ENCODE measurements at regions not wholly inside any gene's neighbourhood (a gene's known extent, or its start where the extent isn't known, plus 50 kb on each side); places are given as distances from the start of the nearest gene placed in this dataset.

- no peak overlapping the region for H3K27ac ChIP-seq
- no peak overlapping the region for H2AFZ ChIP-seq
- H3K9me3 ChIP-seq (ENCODE audit: low read depth), result no peaks in the 10 kb centered on the region
- H3K9me2 ChIP-seq (replicated peaks; ENCODE audit: insufficient read depth), result no peaks in the 10 kb centered on the region
- H3K79me2 ChIP-seq, result no peaks in the 10 kb centered on the region
- no peaks in the 10 kb centered on the region for H3K27me3 ChIP-seq
- H4K20me1 ChIP-seq (ENCODE audit: insufficient read depth, poor library complexity, severe bottlenecking), result no peaks in the 10 kb centered on the region
- H3K4me3 ChIP-seq, result no peak overlapping the region
- WGBS (ENCODE audit: low lambda C conversion rate, missing lambda C conversion rate), result 75% methylated on average over 3 of the region's 3 CpGs
- no peak for DNase-seq (ENCODE audit: low spot score)
- no peaks in the 10 kb centered on the region for H3K36me3 ChIP-seq (replicated peaks; ENCODE audit: insufficient read depth, low read depth)
- no peak overlapping the region for H3K4me2 ChIP-seq
- H3K4me1 ChIP-seq (ENCODE audit: insufficient read depth), result peaks cover 14% of the 10 kb centered on the region
- TF ChIP-seq CTCF (IDR thresholded peaks at IDR 0.05; ENCODE audit: poor library complexity), result no peak
- no peak for TF ChIP-seq EZH2phosphoT487 (IDR thresholded peaks at IDR 0.05; ENCODE audit: low read depth, severe bottlenecking, unreplicated experiment)
- no peak for TF ChIP-seq EZH2 (IDR thresholded peaks at IDR 0.05; ENCODE audit: borderline replicate concordance)
Observed at GRCh38 chr5:157923765-157924164, 64.8 kb upstream of the CLINT1 start.

GRCh38 chr5:157922026-157922425 is 63.1 kb upstream of the CLINT1 start:
- WGBS (ENCODE audit: low lambda C conversion rate, missing lambda C conversion rate), result 97% methylated on average over 4 of the region's 4 CpGs
- Histone ChIP-seq H3K9me2 (replicated peaks; ENCODE audit: insufficient read depth) (no peaks in the 10 kb centered on the region), H2AFZ (no peak overlapping the region), H3K36me3 (replicated peaks; ENCODE audit: insufficient read depth, low read depth) (no peaks in the 10 kb centered on the region), H3K9me3 (ENCODE audit: low read depth) (no peaks in the 10 kb centered on the region), H3K27ac (no peak overlapping the region), H3K4me3 (no peak overlapping the region), H3K4me2 (no peak overlapping the region), H3K27me3 (no peaks in the 10 kb centered on the region), H4K20me1 (ENCODE audit: insufficient read depth, poor library complexity, severe bottlenecking) (no peaks in the 10 kb centered on the region), H3K4me1 (ENCODE audit: insufficient read depth) (peaks cover 21% of the 10 kb centered on the region), H3K79me2 (no peaks in the 10 kb centered on the region)
- DNase-seq (ENCODE audit: low spot score), result no peak
- TF ChIP-seq CTCF (IDR thresholded peaks at IDR 0.05; ENCODE audit: poor library complexity), result no peak

- no peaks in the 10 kb centered on the region for H3K9me2 ChIP-seq (replicated peaks; ENCODE audit: insufficient read depth)
- H3K4me1 ChIP-seq (ENCODE audit: insufficient read depth), result peaks cover 21% of the 10 kb centered on the region
- 95% methylated on average over 3 of the region's 3 CpGs for WGBS (ENCODE audit: low lambda C conversion rate, missing lambda C conversion rate)
- H3K4me3 ChIP-seq, result no peak overlapping the region
- no peaks in the 10 kb centered on the region for H4K20me1 ChIP-seq (ENCODE audit: insufficient read depth, poor library complexity, severe bottlenecking)
- H3K27me3 ChIP-seq, result no peaks in the 10 kb centered on the region
- no peak overlapping the region for H2AFZ ChIP-seq
- no peak for DNase-seq (ENCODE audit: low spot score)
- H3K4me2 ChIP-seq, result no peak overlapping the region
- TF ChIP-seq EZH2phosphoT487 (IDR thresholded peaks at IDR 0.05; ENCODE audit: low read depth, severe bottlenecking, unreplicated experiment) (no peak), CTCF (IDR thresholded peaks at IDR 0.05; ENCODE audit: poor library complexity) (no peak), EZH2 (IDR thresholded peaks at IDR 0.05; ENCODE audit: borderline replicate concordance) (no peak)
- H3K27ac ChIP-seq, result no peak overlapping the region
- no peaks in the 10 kb centered on the region for H3K9me3 ChIP-seq (ENCODE audit: low read depth)
- H3K36me3 ChIP-seq (replicated peaks; ENCODE audit: insufficient read depth, low read depth), result no peaks in the 10 kb centered on the region
- no peaks in the 10 kb centered on the region for H3K79me2 ChIP-seq
Observed at GRCh38 chr5:157920828-157921170, 61.9 kb upstream of the CLINT1 start.
